HCT116 (cell line): ENCODE measurements at regions not wholly inside any gene's neighbourhood (a gene's known extent, or its start where the extent isn't known, plus 50 kb on each side); places are given as distances from the start of the nearest gene placed in this dataset.

Experiments used
- ATAC-seq: fragments of 200-7000 bp; cut with Tn5 transposase; 2 replicates; pipeline ENCODE4 v1.9.1; 2020; ENCODE audit warnings: mild to moderate bottlenecking, moderate library complexity
- BruUV-seq: library from RNA; stranded (reverse); fragments of 400-500 nt; replicated peaks from 2 replicates; lab custom pipeline; 2021; lab: Mats Ljungman, UMichigan
- CTCF ChIA-PET: fragments of 300-600 bp; sonication (Branson Sonifier 250); formaldehyde crosslinking; loops from one replicate; lab custom pipeline; 2021; ENCODE audit warnings: antibody characterized with exemption; lab: Charles Lee
- POLR2A ChIA-PET: fragments of 300-600, 350-600 bp; sonication (Branson Sonifier 250); formaldehyde crosslinking; loops from one replicate; lab custom pipeline; 2021; ENCODE audit warnings: antibody characterized with exemption; lab: Charles Lee
- RAD21 ChIA-PET, 2 experiments: fragments of 300-600 bp; sonication (Branson Sonifier 250); formaldehyde crosslinking; loops; one replicate each; lab custom pipeline; 2023; ENCODE audit warnings: low total read pairs in 2 of 2; ENCODE audit not compliant: uncharacterized antibody in 2 of 2, unreplicated experiment in 2 of 2, low non-redundant PET in 1 of 2; lab: Charles Lee
- DNase-seq: peaks from one replicate; pipeline ENCODE4 v3.0.0-alpha.2; 2010; ENCODE audit warnings: low read depth, low spot score
- H2AFZ ChIP-seq: fragments of 200-600 bp; shearing (Covaris generic), sonication (generic); 2 replicates; pipeline ENCODE4 v1.6.1; 2017; ENCODE audit warnings: low read depth, mixed run types, mixed read lengths, antibody characterized with exemption, low read length; ENCODE audit not compliant: poor library complexity, severe bottlenecking
- H3K27ac ChIP-seq: 2 replicates; pipeline ENCODE4 v1.5.1; 2012; ENCODE audit warnings: low read depth, low read length
- H3K27me3 ChIP-seq: fragments of 200-600 bp; sonication (generic); 2 replicates; pipeline ENCODE4 v1.6.1; 2016; ENCODE audit warnings: mixed run types, low read length, mixed read lengths; ENCODE audit not compliant: insufficient read depth
- H3K36me3 ChIP-seq, 2 experiments: fragments of 200-500 bp in 1 of 2; fragments of 200-600 bp in 1 of 2; sonication (Bioruptor generic) in 1 of 2; sonication (generic) in 1 of 2; 2 replicates each; pipeline versions ENCODE4 v1.5.1 to v1.6.1; 2014 to 2016; ENCODE audit warnings: low read length in 2 of 2, inconsistent platforms in 1 of 2, mixed read lengths in 1 of 2, mixed run types in 1 of 2; ENCODE audit not compliant: insufficient read depth in 2 of 2, control insufficient read depth in 1 of 2
- H3K4me1 ChIP-seq, 2 experiments: fragments of 200-600 bp in 1 of 2; sonication (generic) in 1 of 2; 2 replicates each; pipeline versions ENCODE4 v1.5.1 to v1.6.1; 2012 to 2017; ENCODE audit warnings: low read length in 2 of 2, inconsistent platforms in 1 of 2, mild to moderate bottlenecking in 1 of 2, mixed read lengths in 1 of 2, mixed run types in 1 of 2, moderate library complexity in 1 of 2; ENCODE audit not compliant: insufficient read depth in 2 of 2, control insufficient read depth in 1 of 2
- H3K4me2 ChIP-seq: fragments of 200-600 bp; sonication (generic); 2 replicates; pipeline ENCODE4 v1.6.1; 2017; ENCODE audit warnings: mixed run types, low read length, mixed read lengths
- H3K4me3 ChIP-seq, 2 experiments: fragments of 200-600 bp in 1 of 2; sonication (generic) in 1 of 2; replicated peaks in 1 of 2; 2 replicates each; pipeline ENCODE4 v1.5.1; 2011 to 2016; ENCODE audit warnings: low read length in 2 of 2, control low read depth in 1 of 2, low read depth in 1 of 2, mild to moderate bottlenecking in 1 of 2, mixed read lengths in 1 of 2, mixed run types in 1 of 2
- H3K79me2 ChIP-seq: fragments of 200-600 bp; sonication (generic); 2 replicates; pipeline ENCODE4 v1.6.1; 2017; ENCODE audit warnings: mild to moderate bottlenecking, mixed run types, low read length, moderate library complexity, mixed read lengths; ENCODE audit not compliant: insufficient read depth
- H3K9ac ChIP-seq: fragments of 200-600 bp; sonication (generic); 2 replicates; pipeline ENCODE4 v1.6.1; 2016; ENCODE audit warnings: low read length, mixed read lengths
- H3K9me2 ChIP-seq: fragments of 200-600 bp; sonication (generic), shearing (Covaris generic); 2 replicates; pipeline ENCODE4 v1.6.1; 2017; ENCODE audit warnings: mixed run types, mild to moderate bottlenecking, moderate library complexity; ENCODE audit not compliant: insufficient read depth
- H3K9me3 ChIP-seq, 2 experiments: fragments of 200-500 bp in 1 of 2; fragments of 200-600 bp in 1 of 2; sonication (Bioruptor generic) in 1 of 2; sonication (generic) in 1 of 2; 2 replicates each; pipeline ENCODE4 v1.6.1; 2014 to 2017; ENCODE audit warnings: low read length in 2 of 2, mixed read lengths in 2 of 2, inconsistent platforms in 1 of 2, low read depth in 1 of 2, mild to moderate bottlenecking in 1 of 2, mixed run types in 1 of 2, moderate library complexity in 1 of 2; ENCODE audit not compliant: control insufficient read depth in 1 of 2, insufficient read depth in 1 of 2
- H4K20me1 ChIP-seq: fragments of 200-600 bp; sonication (generic), shearing (Covaris generic); 2 replicates; pipeline ENCODE4 v1.6.1; 2017; ENCODE audit warnings: mixed run types, mild to moderate bottlenecking, moderate library complexity; ENCODE audit not compliant: insufficient read depth
- CBX3 ChIP-seq: IDR thresholded peaks from 2 replicates; pipeline ENCODE4 v1.6.1; 2012; ENCODE audit warnings: low read depth
- CEBPB ChIP-seq: IDR thresholded peaks from 2 replicates; pipeline ENCODE4 v1.6.1; 2012; ENCODE audit warnings: low read depth
- ELF1 ChIP-seq: IDR thresholded peaks from 2 replicates; pipeline ENCODE4 v1.6.1; 2012; ENCODE audit warnings: low read depth, borderline replicate concordance
- EZH2phosphoT487 ChIP-seq: fragments of 200-600 bp; IDR thresholded peaks from 2 replicates; pipeline ENCODE4 v1.6.1; 2018; ENCODE audit warnings: antibody characterized with exemption, borderline replicate concordance
- FOSL1 ChIP-seq: IDR thresholded peaks from 2 replicates; pipeline ENCODE4 v1.6.1; 2012; ENCODE audit warnings: low read depth
- POLR2AphosphoS5 ChIP-seq: IDR thresholded peaks from 2 replicates; pipeline ENCODE4 v1.6.1; 2011; ENCODE audit warnings: mild to moderate bottlenecking, low read depth, low read length, moderate library complexity
- RAD21 ChIP-seq: IDR thresholded peaks from 2 replicates; pipeline ENCODE4 v1.6.1; 2012; ENCODE audit warnings: low read depth, mild to moderate bottlenecking
- SP1 ChIP-seq: IDR thresholded peaks from 2 replicates; pipeline ENCODE4 v1.6.1; 2012; ENCODE audit warnings: low read depth
- SRF ChIP-seq: IDR thresholded peaks from 2 replicates; pipeline ENCODE4 v1.6.1; 2012; ENCODE audit warnings: low read depth
- ZBTB33 ChIP-seq: IDR thresholded peaks from 2 replicates; pipeline ENCODE4 v1.6.1; 2011; ENCODE audit warnings: mild to moderate bottlenecking, low read length, moderate library complexity; ENCODE audit not compliant: insufficient replicate concordance; ENCODE audit errors: extremely low read depth
- ZFX ChIP-seq: fragments of 450-650 bp; IDR thresholded peaks from 2 replicates; pipeline ENCODE4 v1.6.1; 2017
- ZNF274 ChIP-seq: fragments of 200-500 bp; sonication (Bioruptor generic); IDR thresholded peaks from 2 replicates; pipeline ENCODE4 v1.6.1; 2014; ENCODE audit warnings: mild to moderate bottlenecking, low read depth, low read length, inconsistent platforms
- intact Hi-C: fragments of 100-400 bp; cut with micrococcal nuclease; formaldehyde crosslinking; loops from 2 replicates; pipeline ENCODE4 v1.10.0; 2022

GRCh38 chr18:55763298-55763697 is 175.3 kb upstream of the TCF4 start:
- no peaks in the 10 kb centered on the region for H3K36me3 ChIP-seq
- H3K4me1 ChIP-seq: no peaks in the 10 kb centered on the region
- TF ChIP-seq ZBTB33 (no peak), CEBPB (no peak), POLR2AphosphoS5 (no peak), EZH2phosphoT487 (no peak), RAD21 (no peak), SRF (no peak), ZNF274 (no peak), CBX3 (no peak), ELF1 (no peak), FOSL1 (no peak), ZFX (no peak), SP1 (no peak)
- DNase-seq (no peak), ATAC-seq (no peak)
- no peaks in the 10 kb centered on the region for H4K20me1 ChIP-seq
- no peak overlapping the region for H3K4me3 ChIP-seq
- CTCF ChIA-PET: no interaction called here
- no peak overlapping the region for H2AFZ ChIP-seq
- no peak overlapping the region for H3K9ac ChIP-seq
- no peak overlapping the region for H3K4me2 ChIP-seq
- no peaks in the 10 kb centered on the region for H3K27me3 ChIP-seq
- H3K79me2 ChIP-seq: no peaks in the 10 kb centered on the region
- H3K9me3 ChIP-seq: peaks cover 5 to 22% of the 10 kb centered on the region in 2 experiments; a peak in 3 of 4 replicates
- H3K27ac ChIP-seq: no peak overlapping the region
- intact Hi-C loops: no loop called here
- BruUV-seq: no TSS peak
- RAD21 ChIA-PET: no interaction called here
- POLR2A ChIA-PET: no interaction called here
- no peaks in the 10 kb centered on the region for H3K9me2 ChIP-seq
